Dermis microvascular lymphatic vessel endothelial cell (primary cell): ENCODE measurements at regions not wholly inside any gene's neighbourhood (a gene's known extent, or its start where the extent isn't known, plus 50 kb on each side); places are given as distances from the start of the nearest gene placed in this dataset.
"Not testable (repeated sequence)": the region's sequence is repeated elsewhere in the genome, so short reads cannot be mapped to it uniquely, and the experiment has no call there.

Source experiments
- DNase-seq, 2 donors: peaks; one replicate each; pipeline versions ENCODE4 v3.0.0 to v3.0.0-alpha.2; 2010; ENCODE audit warnings: low read depth in 2 of 2

DNA sequence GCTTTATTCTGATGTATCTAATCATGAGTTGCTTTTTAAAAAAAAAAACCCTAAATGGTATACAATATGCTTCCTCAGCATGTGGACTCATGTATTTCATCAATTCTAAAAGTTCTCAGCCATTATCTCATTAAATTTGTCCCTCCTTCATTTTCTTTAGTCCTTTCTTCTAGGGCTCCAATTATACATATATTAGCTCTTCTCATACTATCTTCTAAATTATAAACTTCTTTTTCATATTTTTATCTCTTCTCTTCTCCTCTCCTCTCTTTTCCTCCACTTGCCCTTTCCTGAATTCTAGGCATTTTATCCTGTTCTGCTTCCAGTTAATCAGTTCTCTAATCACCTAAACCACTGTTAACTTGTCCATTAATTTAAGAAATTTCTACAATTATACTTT lies 55.0 kb upstream of the IL33 start:
- no peak for DNase-seq

DNA sequence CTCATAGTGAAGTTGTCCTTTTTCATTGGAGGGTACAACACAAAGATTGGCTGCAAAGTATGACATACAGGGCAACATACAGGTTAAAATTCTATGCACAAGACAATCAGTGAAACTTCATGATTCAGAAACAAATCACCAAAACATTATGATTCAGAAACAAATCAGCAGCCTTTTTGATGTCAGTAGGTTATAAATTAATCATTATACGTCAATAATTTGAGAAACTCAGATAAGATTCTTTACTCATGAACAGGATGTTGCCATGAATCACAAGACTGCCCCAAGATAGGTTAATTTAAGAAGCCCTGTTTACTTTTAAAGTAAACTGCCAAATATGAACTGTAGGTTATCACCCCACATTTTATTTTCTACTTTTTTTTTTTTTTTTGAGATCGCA lies 62.2 kb upstream of the IL33 start:
- DNase-seq: peak in 1 of 2 donors; percentile 50

DNA sequence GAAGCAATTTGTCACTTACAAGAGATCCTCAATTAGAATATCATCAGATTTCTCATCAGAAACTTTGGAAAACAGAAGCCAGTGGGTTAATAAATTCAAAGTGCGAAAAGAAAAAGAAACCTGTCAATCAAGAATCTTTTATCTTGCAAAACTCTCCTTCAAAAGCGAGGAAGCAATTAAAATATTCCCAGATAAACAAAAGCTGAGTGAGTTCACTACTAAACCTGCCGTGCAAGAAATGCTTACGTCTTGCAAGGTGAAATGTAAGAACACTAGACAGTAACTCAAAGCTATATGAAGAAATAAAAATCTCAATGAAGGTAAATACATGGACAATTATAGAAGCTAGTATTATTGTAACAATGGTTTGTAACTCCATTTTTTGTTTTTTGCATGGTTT lies 62.8 kb upstream of the IL33 start:
- no peak for DNase-seq

DNA sequence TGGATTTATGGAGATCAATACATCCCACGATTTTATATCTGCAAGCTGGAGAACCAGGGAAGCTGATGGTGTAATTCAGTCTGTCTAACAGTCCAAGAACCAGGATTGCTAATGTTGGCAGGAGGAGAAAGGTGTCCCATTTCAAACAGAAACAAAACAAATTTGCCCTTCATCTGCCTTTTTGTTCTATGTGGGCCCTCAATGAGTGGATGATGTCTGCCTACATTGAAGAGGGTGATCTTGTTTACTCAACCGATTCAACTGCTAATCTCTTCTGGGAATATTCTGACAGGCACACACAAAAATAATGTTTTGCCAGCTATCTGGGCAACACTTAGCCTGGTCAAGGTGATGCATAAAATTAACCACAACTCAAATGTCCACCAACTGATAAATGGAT lies 65.1 kb upstream of the IL33 start:
- DNase-seq: no peak

DNA sequence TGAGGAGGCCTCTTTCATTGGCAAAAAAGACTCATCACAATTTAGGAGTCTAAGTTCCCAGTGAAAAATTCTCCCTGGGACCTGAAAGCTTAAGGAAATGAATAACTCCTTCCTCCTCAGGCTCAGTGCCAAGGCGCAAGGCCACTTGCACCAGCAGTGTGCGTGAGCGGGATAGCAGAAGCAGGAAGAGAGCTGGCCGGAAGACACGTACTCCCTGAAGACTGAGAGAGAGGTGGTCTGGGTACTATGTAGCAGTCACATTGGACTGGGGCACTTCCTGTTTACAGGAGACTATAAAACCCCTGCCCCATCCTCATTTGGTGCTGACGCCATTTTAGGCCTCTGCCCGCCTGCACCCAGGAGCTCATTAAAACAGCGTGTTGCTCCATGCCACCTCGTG lies 66.3 kb upstream of the IL33 start:
- peak in 1 of 2 donors; percentile 91 for DNase-seq

DNA sequence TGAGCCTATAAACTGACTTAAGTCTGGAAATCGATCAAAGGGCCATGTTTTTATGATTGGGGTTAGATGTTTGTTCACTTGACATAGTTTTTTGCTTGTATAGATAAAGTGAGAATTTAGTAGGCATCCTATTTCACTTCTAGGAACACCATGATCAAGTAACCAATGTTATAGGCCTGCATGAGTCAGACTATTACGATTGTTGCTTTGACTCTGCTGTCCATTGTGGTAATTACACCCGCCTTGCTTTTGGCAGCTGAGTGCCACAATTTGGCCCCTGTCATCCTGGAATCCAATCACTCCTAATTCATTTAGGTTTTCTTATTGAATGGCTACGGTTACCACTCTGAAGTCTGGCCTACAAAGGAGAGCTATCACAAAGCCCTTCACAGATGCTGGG lies 67.8 kb upstream of the IL33 start:
- peak in 1 of 2 donors; percentile 3 for DNase-seq

DNA sequence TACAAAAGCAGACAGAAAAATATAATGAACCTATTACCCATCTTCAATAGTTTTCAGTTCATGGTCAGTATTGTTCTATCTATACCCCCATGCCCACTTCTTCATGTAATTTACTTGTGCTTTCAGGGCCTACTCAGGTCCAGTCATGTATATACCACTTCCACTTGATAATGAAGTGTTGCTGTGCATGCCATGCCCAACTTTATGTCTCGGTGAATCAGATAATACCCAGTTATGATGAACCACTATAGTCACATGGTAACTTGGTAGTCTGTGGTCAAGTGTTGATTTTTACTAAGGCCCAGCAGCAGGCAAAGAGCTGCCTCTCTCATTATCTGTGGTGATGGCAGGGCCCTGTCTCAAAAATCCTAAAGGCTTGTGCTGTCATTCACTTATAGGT lies 70.7 kb upstream of the IL33 start:
- no peak for DNase-seq

DNA sequence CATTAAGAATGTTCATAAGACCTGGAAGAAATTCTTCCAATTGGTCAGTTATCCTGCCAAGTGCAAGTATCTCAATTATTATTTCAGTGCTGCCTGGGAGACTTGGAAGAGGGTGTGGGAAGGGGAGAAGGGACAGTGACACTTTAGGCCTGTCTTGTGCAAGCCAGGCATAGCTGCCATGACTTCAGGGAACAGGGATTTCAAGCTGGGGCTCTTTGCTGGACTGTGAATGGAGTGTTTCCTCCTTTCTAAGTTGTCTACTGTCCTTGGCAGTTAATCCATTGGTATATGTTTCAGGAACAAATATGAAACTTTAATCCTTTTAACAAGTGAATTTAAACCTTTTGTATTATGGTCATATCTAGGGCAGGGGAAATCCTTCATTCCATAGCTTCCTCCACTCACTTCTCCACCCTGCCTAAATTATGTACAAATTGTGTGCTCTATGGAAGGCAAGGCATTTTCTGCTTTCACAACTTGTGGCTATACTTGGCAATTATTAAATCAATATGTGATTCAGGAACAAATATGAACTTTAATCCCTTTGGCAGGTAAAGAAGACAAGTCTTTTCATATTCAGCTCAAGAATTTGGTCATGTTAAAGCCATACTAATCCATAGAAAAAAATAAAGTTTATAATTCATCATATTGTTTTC lies 72.7 kb upstream of the IL33 start:
- no peak for DNase-seq

DNA sequence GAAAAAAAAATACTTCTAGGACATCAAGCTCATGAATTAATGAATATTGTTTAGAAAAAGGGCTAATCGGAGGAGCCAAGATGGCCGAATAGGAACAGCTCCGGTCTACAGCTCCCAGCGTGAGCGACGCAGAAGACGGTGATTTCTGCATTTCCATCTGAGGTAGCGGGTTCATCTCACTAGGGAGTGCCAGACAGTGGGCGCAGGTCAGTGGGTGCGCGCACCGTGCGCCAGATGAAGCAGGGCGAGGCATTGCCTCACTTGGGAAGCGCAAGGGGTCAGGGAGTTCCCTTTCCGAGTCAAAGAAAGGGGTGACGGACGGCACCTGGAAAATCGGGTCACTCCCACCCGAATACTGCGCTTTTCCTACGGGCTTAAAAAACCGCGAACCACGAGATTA lies 79.8 kb upstream of the IL33 start:
- not testable (repeated sequence) for DNase-seq

DNA sequence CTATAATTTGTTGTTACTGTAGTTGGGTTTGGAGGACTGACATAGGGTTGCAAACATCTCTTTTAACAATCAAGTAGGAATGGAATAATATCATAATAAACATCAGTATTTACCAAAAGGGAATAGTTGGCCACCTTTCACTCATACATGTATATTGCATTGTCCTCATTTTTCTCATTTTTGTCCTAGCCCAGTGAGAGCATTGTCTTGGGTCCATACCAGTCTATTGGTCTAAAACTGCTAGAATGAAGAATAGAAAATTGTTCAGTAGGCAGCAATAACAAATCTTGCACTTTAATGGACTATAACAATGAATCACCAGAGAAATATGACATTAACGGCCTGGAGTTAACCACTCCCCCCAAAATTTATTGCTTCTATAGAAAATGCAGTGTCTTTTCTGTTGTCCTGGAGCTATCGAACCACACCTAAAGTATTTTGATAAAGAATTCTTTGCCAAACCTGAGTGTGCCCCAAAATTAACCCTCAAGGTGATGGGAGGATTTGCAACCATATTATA lies 80.9 kb upstream of the IL33 start:
- DNase-seq: no peak

DNA sequence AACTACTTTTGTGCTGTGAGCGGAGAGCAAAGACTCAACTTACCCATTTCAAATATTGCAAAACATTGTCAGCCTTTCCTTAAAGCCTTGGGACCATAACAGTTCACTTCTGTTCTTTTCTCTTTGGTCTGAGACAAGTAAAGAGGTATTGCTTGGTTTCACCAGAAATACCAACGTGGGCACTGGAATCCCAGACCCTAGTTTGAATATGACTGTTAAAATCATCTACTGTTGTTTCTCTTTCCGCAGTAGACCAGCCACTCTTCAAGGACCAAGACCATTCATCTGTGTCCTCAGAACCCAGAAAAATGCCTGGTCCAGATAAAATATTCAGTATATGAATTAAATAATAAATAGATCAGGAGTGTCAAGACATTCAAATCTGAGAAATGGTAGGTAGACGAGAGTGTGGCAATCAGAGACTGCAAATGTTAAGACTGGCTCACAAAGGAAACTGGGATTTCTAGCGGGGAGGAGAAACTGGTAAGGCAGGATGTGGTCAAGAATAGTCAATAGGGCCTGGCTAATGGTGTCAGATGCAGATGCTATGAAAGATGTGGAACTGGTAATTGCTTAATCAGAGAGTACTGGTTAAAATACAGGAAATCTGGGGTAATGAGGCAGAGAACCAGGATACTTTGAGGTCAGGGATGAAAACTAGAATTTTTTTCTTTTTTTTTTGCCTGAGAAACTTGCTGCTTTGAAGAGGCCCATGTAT lies 82.1 kb upstream of the IL33 start:
- DNase-seq: no peak

DNA sequence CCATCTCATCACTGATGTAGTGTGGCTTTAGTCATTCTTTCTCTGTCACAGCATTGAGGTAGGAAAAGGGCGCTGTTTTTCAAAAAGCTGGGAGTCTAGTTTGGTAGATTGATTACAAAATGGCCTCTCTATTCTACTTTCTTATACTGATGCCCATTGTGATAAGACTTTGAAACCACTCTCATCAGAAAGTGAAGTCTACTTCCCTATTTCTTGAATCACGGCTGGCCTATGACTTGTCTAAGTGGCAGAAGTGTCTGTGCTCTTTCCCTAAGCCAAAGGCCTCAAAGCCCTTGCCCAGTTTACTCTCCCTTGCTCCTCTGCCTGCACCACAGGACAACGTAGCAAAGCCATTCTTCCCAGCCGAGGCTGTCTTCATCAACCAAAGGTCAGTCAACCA lies 83.0 kb upstream of the IL33 start:
- no peak for DNase-seq

DNA sequence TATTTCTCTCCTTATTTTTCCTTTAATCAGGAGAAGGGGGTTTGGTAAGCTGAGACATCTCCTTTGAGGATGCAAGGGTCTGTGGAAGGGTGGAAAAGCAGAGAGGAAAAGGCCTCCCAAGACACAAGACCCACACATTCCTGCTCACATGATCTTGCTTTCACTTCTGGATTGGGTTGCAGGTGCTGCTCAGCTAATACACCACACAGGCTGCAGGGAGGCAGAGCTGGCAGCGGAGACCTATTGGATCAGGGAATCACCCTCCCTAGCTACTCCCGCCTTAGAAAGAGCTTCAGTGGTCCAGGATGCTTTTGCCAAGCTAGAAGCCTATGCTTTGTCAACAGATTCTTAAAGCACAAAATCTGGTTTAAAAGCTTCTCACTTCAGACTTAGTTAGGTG lies 87.6 kb upstream of the IL33 start:
- DNase-seq: no peak

DNA sequence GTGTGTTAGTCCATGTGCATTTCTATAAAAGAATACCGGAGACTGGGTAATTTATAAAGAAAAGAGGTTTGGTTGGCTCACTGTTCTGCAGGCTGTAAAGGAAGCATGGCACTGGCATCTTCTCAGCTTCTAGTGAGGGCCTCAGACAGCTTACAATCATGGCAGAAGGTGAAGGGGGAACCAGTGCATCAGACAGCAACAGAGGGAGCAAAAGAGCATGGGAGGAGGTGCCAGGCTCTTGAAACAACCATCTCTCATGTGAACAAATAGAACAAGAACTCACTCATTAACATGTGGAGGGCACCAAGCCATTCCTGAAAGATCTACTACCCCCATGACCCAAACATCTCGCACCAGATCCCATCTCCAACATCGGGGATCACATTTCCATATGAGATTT lies 89.2 kb upstream of the IL33 start:
- DNase-seq: no peak

DNA sequence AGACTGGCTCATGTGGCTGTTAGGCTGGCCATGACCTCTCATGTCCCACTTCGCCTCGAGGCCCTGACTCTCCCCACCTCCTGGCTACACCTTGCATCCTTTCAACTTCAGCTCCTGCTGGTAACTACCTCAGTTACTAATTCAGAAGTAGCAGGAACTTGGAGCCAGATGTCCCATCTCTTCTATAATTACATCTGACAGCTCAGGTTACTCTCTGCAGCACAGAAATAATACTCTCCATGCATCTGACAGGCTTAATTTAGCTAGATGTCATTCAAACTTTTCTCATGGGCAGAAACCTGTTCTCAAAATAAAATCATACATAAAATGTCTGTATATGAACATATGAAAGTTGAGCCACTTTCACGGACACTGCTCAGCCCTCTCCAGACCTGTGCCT lies 92.2 kb upstream of the IL33 start:
- DNase-seq: no peak

DNA sequence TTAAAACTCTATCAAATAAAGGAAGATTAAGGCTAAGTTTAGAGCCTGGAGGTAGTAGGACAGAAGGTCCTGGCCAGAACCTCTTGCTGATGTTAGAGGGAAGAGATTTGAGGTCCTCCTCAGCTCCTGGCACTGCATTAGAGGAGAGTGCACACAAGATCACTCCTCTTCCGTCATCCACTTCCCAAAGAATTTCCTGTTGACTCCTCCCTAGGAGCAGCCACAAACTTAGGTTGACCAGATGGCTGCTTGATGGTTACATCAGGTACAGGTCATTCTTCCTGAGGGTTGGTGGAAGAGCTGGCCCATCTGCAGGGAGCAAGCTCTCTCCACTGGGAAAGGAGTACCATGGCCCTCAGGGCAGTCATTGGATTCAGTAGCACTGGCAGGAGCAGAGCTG lies 93.9 kb upstream of the IL33 start:
- DNase-seq: no peak

DNA sequence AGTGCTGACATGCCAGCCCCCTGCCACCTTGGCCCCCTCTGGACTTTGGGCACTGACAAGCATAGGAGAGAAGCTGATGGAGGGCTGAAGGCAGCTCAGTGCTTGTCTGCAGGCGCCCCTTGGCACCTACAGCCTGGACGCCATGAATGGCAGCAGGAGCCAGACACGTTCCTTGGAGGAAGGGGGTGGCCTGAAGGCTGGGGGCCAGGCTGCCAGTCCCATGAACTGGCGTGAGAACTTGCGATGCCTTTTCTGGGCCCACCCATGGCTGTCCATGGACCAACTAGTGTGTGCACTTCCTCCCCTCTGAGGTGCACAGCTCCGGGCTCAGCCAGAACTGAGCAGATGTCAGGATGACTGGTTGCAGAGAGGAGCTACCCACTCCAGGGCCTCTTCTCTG lies 99.0 kb upstream of the RANBP6 start:
- DNase-seq: no peak

DNA sequence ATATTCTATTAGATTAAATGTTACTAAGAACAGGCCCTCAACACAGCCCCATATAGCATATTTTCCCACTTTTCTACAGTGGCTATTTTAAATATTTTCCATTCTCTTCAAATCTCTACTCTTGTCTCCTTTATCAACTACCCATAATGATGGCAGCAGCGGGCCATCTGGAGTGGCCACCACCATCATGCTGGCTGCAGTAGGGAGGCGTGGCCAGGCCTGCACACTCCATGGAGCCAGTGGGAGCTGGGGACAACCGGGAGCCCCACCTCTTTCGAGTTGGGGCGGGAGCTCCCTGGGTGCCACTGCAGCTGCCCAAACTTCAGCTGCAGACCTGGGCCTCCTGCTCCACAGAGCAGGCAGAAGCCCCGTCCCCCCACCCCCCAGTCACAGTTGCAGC lies 98.4 kb upstream of the RANBP6 start:
- no peak for DNase-seq

DNA sequence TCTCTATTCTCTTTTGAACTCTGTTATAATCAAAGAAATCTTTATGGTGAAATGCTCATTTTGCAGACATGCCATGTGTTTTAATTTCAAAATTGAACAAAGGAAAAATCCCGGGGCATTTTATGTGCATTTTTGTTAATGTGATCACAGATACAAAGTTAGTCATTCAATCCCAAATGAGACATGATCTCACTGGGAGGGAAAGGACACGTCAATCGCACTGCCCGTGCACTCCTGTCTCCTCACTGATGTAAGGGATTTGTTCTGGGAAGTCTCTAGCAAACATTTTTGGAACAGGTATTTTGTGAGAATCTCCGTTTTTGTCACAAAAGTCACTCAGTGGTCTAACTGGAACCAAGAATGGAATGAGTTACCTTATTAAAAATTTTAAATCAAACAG lies 97.9 kb upstream of the RANBP6 start:
- DNase-seq: no peak

DNA sequence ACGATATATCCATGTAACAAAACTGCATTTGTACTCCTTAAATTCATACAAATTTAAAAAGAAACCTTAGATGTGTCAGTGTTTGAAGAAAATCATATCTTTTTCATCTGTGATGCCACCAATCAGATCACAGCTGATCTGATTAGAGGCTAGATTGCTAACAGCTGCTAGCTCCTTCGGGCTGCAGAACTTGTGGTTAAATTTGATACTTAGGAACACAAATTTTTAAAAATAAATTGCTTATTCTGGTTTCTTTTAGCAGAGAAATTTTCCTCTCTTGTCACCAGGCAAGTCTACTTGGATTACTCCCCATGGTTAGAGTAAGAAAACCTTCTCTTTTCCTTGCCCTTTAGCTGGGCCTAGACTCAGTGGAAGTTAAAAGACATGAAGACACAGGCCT lies 94.6 kb upstream of the RANBP6 start:
- no peak for DNase-seq

DNA sequence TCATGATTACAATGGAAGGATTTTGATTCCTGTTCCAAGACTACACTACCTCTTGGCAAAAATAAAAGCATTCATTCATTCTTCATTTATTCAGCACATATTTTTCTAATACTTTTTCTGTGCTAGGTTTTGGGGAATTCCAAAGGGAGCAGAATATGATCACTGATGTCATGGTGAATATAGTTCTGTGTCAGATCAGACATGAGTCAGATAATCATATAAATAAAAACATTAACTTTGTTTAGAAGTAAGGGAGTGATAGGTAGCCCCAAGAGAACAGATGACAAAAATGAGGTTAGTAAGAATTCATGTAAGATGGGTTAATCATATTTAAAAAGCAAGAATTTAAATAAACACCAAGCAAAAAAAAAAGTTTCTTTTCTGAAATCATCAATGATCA lies 94.1 kb upstream of the RANBP6 start:
- DNase-seq: no peak

DNA sequence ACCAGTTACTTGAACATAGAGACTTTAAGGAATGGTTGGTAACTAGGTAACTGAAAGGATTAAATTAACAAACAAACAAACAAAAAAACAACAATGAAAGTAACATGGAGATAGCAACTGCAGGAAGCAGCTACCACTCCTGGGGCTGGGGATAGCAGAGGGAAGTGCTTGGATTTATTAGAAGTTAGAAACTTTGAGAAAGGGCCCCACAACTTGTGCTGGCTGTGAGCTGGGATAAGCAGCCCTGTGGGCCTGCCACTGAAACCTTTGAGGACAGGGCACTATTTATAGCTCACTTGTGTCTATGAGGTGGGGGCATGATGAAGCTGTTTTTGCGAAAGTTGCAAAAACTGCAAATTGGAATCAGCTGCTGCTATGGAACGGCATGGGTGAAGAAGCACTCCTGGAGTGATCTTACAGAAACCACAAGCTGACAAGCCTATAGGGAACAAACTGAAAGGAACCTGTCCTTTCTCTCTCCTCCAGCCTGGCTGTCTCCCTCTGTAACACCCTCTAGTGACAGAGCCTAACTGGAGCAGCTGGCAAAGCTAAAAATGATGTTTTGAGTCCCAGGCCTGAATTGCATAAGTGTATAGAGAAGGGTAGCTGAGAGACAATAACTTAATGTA lies 91.4 kb upstream of the RANBP6 start:
- DNase-seq: peak in 1 of 2 donors; percentile 5

DNA sequence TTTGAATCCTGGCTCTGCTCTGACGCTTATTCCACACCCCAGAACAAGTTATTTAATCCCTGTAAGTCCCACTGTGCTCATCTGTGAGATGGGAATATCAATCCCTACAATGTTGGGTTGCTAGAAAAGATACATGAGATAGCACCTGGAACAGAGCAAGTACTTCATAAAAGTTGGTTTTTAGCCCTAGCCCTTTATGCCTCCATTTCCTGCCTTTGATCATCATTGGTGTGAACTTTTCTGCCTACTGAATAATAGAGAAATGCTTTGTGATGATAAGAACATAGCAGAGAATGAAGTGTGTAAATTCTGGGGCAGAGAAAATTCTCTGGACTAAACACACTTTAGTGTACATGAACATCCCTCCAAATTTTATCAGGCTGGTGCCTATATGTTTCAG lies 90.3 kb upstream of the RANBP6 start:
- DNase-seq: no peak
